NCI-H345 (cell line): ENCODE measurements at regions not wholly inside any gene's neighbourhood (a gene's known extent, or its start where the extent isn't known, plus 50 kb on each side); places are given as distances from the start of the nearest gene placed in this dataset.
A peak's percentile ranks its signal among the peaks of the same experiment; 100 is the strongest.
"Not testable (repeated sequence)": the region's sequence is repeated elsewhere in the genome, so short reads cannot be mapped to it uniquely, and the experiment has no call there.

Experiments
- DNase-seq: peaks from one replicate; lab custom pipeline; 2025; lab: John Stamatoyannopoulos, UW

DNA sequence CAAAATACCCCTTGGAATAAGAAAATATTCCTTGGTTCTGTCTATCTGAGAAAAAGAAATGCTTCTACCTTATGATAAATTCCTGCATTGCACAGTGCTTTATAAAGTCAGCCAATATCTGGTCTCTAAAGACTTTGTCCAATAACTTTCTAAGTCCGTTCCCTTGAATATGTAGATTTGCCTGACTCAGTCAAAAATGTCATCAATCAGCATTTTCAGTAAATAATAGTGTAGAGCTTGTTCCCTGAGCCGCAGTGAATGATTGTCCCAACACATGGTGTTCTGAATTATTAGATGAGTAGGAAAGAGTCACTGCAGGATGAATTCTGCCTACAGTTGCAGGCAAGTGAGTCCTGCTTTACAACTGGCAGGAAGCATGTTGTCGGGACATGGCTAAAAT is 316.8 kb upstream of the RBMS1 start:
- DNase-seq: no peak

DNA sequence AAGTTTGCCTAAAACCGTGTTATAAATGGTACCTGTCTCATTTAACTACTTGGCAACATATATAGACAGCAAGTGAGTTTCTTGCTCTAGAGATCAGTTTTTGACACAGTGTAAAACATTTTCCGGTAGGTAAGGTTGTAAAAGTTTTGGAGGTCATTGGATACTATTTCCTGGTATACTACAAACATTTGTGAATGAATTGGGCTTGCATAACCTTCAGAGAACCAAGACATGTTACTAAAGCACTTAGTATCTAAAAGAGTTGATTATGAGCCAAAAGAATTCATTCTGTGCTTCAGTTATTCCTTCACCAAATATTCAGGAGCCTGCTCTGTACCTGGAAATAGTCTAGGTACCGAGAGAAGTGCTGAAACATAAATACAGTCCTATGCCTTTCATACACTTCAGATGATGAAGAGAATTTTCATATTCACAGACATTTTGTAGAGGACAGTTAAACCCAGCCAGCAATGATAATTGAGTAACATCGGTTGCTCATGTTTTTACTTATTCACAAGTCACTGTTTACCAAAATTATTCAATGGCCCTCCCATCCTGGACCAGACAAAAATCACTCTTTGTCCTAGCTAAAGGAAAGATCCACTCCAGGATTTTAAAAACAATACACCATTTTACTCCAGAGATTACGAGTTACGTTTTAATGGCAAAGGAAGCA is 319.4 kb upstream of the RBMS1 start:
- no peak for DNase-seq

DNA sequence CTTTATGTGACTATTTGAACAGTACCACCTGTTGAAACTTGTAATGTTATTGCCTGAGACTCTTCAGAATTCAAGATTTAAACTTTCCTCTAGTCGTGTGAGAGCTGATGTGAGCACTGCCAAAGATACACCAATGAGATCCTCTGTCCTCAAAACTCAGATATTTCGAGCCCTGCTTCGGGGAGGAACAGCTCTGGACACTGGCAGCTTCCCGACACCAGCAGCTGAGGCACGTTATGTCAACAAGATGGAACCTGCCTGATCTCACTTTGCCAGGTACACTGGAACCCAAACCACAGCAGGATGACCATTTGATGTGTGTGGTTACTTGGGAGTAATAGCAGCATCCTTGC is 319.9 kb upstream of the RBMS1 start:
- no peak for DNase-seq

DNA sequence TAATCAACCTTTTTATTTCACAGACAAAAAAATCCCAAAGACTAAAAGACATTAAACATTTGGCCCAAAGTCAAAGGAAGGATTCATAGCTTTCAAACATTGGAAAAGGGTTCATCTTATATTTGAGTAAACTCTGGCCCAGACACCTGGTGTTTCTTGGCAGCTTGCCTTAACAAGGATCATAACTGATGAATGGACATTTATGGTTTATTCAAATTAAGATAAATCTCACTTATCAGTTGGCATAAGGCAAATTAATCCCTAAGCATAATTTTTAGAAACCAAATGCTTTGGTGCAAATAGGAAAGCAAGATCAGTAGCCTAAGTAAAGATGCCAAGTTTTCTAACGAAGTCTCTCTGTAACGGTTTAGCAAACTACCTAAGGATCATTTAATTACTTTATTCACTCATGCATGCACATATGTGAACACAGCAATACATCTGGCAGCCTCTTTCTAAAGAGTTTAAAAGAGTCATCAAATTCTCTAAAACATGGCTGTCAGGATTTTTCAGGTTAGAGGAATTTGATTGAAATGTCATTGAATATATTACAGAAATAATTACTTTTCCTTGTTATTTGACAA is 323.4 kb upstream of the RBMS1 start:
- peak; percentile 43 for DNase-seq

DNA sequence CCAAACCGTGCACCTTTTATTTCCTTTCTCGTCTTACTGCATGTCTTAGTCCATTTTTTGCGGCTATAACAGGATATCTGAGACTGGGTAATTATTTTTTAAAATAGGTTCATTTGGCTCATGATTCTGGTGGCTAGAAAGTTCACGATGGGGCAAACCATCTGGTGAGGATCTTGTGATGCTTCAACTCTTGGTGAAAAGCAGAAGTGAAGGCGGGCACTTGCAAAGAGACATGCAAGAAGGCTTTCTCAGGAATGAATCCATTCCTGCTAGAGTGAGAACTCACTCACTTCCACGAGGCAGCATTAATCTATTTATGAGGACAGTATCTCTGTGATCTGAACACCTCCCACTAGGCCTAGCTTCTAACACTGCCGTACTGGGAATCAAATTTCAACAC is 327.1 kb upstream of the RBMS1 start:
- DNase-seq: no peak

DNA sequence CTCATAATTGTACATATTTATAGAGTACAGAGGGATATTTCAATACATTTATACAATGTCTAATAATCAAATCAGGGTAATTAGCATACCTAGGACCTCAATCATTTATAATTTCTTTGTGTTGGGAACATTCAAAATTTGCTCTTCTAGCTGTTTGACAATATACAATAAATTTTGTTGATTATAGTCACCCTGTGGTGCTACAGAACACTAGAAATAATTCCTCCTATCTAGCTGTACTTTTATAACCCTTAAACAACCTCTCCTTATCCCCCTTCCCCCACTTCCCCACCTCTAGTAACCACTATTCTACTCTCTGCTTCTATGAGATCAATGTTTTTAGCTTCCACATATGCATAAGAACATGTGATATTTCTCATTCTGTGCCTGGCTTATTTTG is 328.4 kb upstream of the RBMS1 start:
- no peak for DNase-seq

DNA sequence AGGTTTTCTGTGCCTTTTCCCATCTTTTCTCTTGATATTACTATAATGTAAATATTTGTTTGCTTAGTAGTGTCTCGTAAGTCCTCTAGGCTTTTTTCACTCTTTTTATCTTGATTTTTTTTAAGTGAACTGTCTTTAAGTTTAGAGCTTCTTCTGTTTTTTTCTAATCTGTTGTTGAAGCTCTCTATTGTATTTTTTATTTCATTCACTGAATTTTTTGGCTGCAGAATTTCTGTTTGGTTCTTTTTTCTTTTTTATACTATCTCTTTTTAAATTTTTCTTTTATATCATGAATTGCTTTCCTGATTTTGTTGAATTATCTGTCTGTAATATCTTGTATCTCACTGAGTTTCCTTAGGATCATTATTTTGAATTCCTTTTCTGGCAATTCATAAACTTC is 331.8 kb upstream of the RBMS1 start:
- DNase-seq: no peak

DNA sequence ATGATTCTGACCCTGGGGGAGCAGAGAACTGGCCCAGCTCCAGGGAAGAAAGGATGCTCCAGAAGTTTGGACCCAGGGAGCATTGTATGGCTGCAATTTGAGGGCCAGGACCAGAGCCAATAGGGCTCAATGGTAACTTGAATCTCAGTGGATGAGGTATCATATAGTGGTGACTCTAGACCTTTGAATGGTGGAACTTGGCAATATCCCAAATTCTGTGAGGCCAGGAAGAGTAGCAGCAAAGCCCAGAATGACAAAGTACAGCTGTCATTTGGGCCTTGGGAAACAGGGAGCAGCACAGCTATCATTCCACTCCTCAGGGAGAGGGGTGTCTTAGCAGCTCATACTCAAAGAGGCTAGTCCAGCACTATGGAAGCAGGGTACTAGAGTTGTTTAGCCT is 332.9 kb upstream of the RBMS1 start:
- DNase-seq: no peak

DNA sequence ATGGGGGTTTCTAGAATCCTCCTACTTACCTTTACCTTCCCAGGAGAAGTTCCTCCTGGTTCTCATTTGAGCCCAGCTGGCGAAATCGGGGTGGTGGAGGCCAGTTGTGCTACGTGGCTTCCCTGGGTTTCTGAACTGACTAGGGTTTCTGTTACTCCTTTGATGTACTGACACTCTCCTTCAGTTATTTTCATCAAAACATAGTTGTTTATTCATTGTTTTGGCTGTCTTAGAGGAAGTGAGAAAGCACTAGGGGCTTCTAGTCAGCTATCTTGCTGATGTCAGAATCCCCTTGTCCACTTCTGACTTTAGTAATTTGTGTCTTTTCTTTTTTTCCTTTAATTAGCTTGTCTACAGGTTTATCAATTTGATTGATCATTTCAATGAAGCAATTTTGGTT is 332.2 kb upstream of the TANK start:
- no peak for DNase-seq

DNA sequence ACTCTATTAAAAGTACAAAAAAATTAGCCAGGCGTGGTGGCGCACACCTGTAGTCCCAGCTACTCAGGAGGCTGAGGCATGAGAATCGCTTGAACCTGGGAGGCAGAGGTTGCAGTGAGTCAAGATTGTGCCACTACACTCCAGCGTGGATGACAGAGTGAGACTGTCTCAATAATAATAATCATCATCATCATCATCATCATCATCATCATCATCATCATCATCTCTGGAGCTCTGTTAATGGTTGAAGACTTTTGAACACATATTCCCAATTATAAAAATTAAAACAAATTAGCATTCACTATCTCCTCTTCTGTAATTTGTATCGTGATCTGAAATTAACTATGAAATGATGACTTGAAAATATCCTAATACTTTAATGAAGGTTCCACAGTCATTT is 327.8 kb upstream of the TANK start:
- not testable (repeated sequence) for DNase-seq

DNA sequence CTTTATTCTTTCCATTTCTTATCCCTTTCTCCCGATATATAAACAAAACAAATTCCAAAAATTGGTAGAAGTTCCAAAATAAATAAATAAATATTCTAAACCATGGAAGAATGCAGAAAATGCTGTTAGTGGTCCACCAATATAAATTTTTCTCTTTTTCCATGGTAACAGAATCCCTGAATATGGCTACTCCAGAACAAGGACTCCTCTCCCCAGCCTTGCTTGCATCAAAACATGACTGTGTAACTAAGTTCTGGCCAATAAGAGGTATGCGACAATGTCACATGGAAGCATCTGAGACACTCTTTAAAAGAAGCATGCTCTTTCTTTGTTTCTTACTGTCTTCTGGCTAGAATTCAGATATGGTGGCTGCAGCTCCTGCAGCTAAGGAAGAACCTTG is 325.1 kb upstream of the TANK start:
- DNase-seq: no peak

DNA sequence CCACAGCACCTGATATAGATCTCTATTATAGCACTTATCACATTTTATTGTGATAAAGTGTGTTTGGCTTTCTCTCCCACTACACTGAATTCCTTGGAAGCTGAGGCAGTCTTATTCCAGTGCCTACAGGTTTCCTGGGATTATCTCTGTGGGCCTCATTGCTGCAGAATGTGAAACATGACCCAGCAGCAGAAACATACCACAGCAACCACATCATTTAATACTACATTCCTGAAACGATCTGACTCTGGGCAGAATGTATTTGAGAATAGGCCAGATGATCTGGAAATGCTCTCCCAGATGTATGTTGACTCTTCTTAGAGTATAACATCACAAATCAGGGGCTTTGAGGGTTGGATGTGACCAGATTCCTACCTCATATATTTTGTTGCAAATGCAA is 323.5 kb upstream of the TANK start:
- DNase-seq: no peak

DNA sequence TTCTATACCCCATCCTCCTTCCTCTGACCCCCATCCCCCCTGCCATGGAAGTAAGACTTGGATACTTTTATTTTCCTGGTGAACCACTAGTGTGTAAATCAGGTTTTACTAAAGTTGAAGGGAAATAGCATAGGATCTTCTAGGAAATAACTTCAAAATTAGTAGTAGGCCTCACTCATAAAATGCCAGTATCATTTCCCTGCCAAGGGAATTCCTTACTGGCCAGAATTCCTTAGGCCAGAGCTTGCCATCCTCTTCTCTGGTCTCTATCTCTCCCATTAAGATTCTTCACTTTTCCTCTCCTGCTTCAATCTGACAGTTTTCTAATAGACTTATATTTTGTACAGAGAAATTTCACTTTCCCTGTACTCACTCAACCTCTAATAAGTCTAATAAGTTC is 322.8 kb upstream of the TANK start:
- no peak for DNase-seq

DNA sequence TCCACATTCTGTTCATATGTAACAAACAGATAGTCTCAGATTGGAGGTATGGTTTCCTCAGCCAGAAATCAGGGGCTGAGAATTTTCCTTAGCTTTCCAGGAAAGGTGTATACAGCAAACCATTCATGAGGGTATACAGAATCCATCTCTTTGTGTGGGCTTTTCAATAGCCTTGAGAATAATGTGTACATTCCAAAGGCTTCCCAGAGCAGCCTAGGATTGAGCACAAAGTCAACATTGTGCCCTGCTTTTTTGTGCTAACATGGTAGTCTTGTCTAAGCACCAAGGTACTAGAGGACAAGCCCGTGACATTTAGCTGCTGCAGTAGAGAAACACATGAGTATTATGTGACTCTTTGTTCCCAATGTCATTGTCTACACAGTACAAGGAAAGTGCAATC is 322.1 kb upstream of the TANK start:
- DNase-seq: no peak

DNA sequence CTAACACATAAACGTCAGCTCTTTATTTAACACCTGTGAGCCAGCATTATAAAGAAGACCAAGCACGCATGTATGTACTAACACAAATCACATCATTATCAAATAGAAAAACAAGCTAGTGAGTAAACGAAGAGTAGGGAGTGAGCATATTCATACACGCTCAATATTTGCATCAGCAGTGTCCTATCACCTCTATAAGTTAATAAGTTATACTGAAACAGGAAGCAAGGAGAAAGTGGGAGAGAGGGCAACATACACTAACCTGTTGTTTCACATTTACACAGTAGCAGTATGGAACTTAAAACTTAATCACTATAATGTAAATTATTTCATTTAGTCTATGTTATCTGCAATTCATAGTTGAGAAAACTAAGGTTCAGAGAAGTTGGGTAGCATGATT is 321.5 kb upstream of the TANK start:
- no peak for DNase-seq

DNA sequence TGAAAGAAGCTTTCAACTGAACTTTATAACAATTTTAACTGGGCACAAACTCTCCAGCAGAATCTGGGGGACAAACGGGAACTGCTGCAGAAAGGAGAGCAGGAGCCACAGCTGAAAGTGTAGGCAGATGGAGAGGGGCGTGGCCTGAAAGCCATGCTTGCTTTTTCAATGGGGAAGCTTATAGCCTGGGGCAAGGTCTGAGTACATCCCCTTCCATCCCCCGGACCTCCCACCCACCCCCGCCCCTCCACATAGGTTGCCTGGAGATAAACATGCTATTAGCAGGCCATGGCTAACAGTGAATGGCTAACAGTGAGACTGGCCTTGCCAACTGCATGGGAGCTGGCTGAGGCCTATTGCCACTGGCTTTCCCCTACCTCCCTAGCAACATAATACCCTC is 317.9 kb upstream of the TANK start:
- DNase-seq: no peak

DNA sequence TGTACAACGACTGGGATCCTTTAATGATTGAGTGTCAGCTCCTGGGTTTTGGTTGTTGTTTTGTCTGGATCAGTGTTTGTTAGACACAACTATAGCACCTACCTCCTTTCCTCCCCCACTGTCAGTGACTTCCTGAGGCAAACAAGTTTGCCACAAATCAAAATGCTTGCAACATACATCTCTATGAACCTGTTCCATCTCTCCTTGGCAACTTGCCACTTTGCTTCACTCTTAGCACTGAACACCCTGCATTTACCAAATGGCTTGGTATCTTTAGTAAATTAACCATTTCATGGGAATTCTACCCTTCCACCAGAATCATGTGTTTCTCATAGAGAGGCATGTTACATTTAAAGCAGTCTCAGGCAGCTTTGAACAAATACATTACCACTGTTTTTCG is 301.1 kb upstream of the TANK start:
- DNase-seq: peak; percentile 46

DNA sequence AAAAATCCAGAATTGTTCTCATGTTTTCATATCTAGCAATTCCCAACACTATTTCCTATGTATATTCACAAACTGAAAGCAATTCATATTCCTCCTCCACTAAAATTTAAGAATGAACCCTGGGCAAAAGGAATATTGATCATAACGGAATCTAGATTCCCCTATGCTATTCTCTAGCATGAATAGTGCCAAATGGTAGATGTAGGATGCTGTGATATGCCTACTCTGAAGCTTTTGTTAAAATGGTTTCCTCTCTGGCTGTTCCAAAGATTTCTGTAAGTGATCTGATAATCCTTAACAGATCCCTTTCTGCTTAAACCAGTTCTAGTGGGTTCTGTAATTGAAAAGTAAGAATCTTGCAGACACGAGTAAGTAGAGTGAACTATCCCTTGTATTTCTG is 298.0 kb upstream of the TANK start:
- DNase-seq: no peak

DNA sequence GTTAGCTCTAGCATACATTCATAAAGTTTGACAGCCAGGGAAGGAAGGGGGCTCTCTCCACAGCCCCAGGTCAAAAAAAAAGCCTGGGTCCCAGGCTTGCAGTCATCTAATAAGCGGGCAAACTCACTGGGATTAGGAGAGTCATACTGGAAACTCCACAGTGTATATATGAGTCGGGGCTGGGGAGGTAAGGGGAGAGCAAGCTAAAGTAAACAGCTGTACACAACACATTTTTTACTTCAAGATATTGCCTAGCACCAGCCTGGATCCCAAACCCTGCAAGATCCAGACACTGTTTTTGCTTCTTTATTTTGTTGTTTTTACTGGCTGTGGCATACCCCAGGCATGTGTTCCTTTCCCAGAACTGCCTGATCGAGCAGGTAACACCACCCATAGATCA is 291.3 kb upstream of the TANK start:
- no peak for DNase-seq

DNA sequence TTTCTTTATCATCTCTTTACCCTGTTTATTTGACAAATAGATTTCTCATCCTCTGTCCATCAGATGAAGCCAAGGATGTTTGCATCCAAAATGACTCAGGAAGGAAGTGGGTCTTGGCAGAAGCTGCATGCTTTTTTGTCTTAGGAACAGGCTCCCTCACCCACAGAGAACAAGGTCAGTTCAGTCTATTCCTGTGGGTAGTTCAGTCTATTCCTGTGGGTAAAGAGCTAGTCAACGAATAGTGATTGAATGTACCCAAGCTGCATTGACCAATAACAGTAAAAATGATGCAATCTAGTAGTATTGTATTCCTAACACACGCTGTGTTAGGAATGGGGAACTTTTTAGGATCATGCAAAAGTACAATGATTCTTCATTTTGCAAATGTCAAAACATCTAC is 290.8 kb upstream of the TANK start:
- DNase-seq: no peak

DNA sequence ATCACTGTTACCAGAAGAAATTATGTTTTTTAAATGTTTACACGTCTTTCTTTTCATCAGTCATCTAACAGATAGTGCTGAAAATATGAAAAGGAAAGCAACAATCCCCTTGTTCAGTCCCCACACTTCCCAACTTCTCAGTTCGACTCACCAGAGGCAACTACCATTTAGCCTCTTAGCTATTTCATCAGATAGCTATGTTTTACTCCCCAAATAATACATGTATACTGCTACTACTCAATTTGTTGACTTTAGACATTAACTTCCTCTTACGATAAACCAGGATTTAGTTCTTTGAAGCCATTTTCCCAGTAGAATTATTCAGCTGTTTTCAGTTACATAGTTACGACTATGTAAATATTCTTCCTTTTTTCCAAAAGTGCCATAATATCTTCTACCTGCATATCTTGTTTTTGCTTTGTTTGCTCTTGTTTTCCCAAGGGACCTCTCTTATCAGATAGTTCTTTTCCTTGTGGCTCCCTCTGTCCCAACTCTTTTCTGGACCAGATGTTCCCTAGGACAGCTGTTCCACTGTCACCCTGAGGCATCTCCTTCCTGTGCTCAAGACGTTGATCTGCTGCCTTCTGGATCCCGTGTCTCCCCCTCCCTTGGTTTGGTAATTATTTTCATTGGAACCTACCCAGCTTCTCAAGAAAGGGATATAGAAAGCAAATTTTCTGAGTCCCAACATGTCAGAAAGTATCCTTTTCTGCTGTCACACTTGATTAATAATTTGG is 289.3 kb upstream of the TANK start:
- DNase-seq: no peak

DNA sequence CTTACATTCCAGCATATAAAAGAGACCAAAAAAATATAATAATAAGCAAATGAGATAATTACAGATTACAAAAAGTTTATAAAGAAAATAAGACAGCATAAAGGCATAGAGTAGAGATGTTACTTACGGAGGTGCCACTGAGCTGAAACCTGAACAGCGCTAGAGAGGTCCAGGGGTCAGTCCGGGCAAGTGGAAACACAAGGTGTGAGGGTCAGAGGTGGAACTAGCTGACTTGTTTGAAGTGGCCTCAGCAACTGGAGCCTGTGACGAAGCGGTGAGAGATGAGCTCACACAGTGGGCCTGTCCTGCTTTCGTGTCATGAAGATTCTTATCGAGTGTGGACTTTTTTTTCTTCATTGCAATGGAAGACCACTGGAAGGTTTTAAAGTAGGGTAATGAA is 288.3 kb upstream of the TANK start:
- DNase-seq: no peak

DNA sequence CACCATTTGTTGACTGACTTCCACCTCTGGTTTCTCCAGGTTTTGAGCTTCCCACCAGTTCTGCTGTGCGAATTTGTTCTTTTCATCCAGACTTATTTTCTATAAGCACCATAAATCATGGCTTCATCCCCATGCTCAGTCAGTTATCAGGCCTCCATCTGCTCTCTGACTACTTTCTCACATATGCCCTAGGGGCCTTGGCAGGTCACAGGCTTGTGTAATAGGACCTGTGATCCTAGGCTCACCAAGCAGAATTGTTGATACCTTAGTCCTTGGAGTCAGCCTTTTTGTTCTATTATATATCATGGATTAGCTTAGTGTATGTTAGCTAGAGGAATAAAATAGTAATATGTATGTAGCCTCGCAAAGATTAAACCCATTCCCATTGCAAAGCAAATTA is 284.2 kb upstream of the TANK start:
- DNase-seq: no peak

DNA sequence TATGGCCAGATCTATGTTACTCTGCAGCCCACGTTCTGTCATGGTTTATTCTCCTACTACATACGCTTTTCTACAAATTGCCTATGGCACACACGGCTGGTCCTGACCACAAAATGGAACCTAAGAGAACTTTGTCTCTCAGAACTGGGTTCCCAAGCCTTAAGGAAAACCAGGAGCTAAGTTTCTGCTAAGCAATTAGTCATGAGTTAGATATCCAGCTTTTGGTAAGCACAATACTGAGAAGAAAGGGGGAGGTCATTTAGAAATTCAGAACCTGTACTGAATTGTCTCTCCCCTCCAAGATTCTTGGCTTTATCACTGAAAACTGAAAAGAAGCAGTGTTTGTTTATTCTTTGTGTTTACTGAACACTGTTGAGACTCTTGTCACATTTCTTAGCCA is 283.5 kb upstream of the TANK start:
- DNase-seq: no peak
